Heart left ventricle (tissue), 16 donors: ENCODE measurements at regions not wholly inside any gene's neighbourhood (a gene's known extent, or its start where the extent isn't known, plus 50 kb on each side); places are given as distances from the start of the nearest gene placed in this dataset.

Experiments used
- ATAC-seq, 4 donors: fragments of 200-7000 bp; cut with Tn5 transposase; one replicate each; pipeline ENCODE4 v1.9.1; 2020 to 2022; ENCODE audit warnings: moderate library complexity in 4 of 4, mild to moderate bottlenecking in 3 of 4, moderate number of reproducible peaks in 1 of 4
- DNase-seq, 5 donors: peaks; one replicate each; pipeline ENCODE4 v3.0.0-alpha.2; 2020
- H3K27ac ChIP-seq, 12 donors: fragments of 200-600 bp; sonication (generic) in 4 of 12; one replicate each; pipeline versions ENCODE4 v1.5.0 to v1.8.0; 2016 to 2022; ENCODE audit warnings: mild to moderate bottlenecking in 2 of 12
- H3K27me3 ChIP-seq, 9 donors: fragments of 200-600 bp; sonication (generic) in 2 of 9; one replicate each; pipeline versions ENCODE4 v1.5.1 to v1.8.0; 2016 to 2022; ENCODE audit warnings: mild to moderate bottlenecking in 3 of 9
- H3K36me3 ChIP-seq, 9 donors: fragments of 200-600 bp; sonication (generic) in 2 of 9; one replicate each; pipeline versions ENCODE4 v1.5.0 to v1.8.0; 2018 to 2022; ENCODE audit warnings: mild to moderate bottlenecking in 2 of 9
- H3K4me1 ChIP-seq, 12 donors: fragments of 200-600 bp; sonication (generic) in 4 of 12; one replicate each; pipeline versions ENCODE4 v1.5.0 to v1.8.0; 2016 to 2022; ENCODE audit warnings: mild to moderate bottlenecking in 3 of 12
- H3K4me3 ChIP-seq, 12 donors: fragments of 200-600 bp; sonication (generic) in 4 of 12; one replicate each; pipeline versions ENCODE4 v1.5.0 to v1.8.0; 2017 to 2022; ENCODE audit warnings: mild to moderate bottlenecking in 9 of 12, moderate library complexity in 4 of 12
- H3K9me3 ChIP-seq, 12 donors: fragments of 200-600 bp; sonication (generic) in 4 of 12; one replicate each; pipeline versions ENCODE4 v1.5.0 to v1.8.0; 2016 to 2022; ENCODE audit warnings: mild to moderate bottlenecking in 1 of 12
- POLR2A ChIP-seq, 2 donors: fragments of 450-650 bp; IDR thresholded peaks; one replicate each; pipeline ENCODE4 v1.6.1; 2017; ENCODE audit warnings: antibody characterized with exemption in 2 of 2, mild to moderate bottlenecking in 2 of 2, moderate library complexity in 2 of 2
- WGBS, 4 donors: extraction: QIAGEN DNeasy Blood & Tissue Kit in 2 of 4; methylation state at CpG; one replicate each; pipeline versions ENCODE4 v1.1.5 to v1.1.7; 2013 to 2018; 5-methylcytosine and 5-hydroxymethylcytosine counted together
- intact Hi-C, 10 donors: fragments of 100-400 bp; cut with DNase I; formaldehyde crosslinking; loops; one replicate each; pipeline versions ENCODE4 v1.11.1 to v1.14.2; 2022
- TF ChIP-seq, protein P1 (sequence below), 12 donors: fragments of 200-600 bp; sonication (generic) in 4 of 12; IDR thresholded peaks; one replicate each; pipeline versions ENCODE4 v1.5.0 to v1.8.0; 2018 to 2022; ENCODE audit warnings: antibody characterized with exemption in 12 of 12, mild to moderate bottlenecking in 5 of 12
- donor health status: ischemic (EF 13 %, LVEDD 7.1; RV severe dilation, severe dysfunction).
- donor health status: healthy with polysubstance abuse.
- donor health status: DM: no; HTN: yes; CAD: no.
- donor health status: DM: no; HTN: no; CAD: no.
- donor health status: ischemic (EF 25% LVEDD 6.9; RV normal size, moderate dysfunction).
- donor health status: ischemic (EF 25% LVEDD 5.7; RV mildly dilated, moderate dysfunction).
- donor health status: healthy.
- donor health status: DM: yes; HTN: yes; CAD: no.
- donor health status: ischemic (EF 35%, LVEDD 5.7; RV mildly dilated, moderate dysfunction).
- donor health status: nonischemic (EF 11% LVEDD 7.7; RV severe dilation, severe dysfunction).
- donor health status: DM: yes; HTN: yes; CAD: no.
- donor health status: PGD.
- donor health status: ischemic (EF 29% LVEDD 5.4; RV normal size, mild dysfunction).
- donor health status: nonischemic (EF 23%, LVEDD 6.1; RV moderate dilation, normal function).

DNA sequence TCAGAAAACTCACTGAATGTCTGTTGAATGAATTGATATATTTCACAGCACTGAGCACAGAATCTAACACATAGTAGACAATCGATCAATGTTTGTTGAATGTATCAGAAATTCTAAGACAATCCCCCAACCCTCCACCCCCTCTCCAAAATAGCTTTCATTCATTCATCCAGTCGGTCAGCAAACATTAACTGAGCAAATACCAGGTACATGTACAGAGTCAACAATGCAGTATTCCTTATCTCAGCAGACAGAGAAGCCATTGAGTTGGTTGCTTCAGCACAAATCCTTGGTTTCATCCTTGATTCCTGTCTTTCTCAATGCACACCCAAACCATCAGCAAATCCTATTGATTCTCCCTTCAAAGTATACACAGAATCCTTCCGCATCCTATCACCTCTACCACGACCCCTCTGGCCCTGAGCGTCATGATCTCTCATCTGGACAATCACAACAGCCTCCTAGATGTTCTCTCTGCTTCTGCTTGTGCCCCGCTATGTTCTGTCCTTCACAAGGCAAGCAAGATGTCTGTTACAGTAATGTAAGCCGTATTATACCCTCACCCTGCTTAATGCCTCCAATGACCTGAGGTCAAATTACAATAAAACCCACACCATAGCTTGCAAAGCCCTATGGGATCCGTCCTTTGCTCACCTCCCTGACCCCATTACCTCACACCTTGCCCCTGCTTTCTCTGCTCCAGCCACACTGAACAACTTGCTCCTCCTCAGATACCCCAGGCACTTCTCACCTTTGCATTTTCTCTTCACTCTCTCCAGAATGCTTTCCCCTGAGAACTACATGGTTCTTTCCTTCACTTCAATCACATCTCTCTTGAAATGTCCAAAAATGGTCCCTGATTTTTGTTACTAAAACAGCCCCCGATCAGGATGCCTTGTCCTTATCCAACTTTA, 738.1 kb upstream of the TBX3 start:
- Histone ChIP-seq H3K9me3 (peaks cover 0 to 3% (median 0%) of the 10 kb centered on the region in 12 donors), H3K4me3 (no peak overlapping the region), H3K27ac (no peak overlapping the region), H3K36me3 (no peaks in the 10 kb centered on the region), H3K4me1 (peaks cover 0 to 9% (median 0%) of the 10 kb centered on the region in 12 donors), H3K27me3 (no peaks in the 10 kb centered on the region)
- no peak for ATAC-seq
- TF ChIP-seq POLR2A (IDR thresholded peaks at IDR 0.05): no peak
- TF ChIP-seq, protein P1, sequence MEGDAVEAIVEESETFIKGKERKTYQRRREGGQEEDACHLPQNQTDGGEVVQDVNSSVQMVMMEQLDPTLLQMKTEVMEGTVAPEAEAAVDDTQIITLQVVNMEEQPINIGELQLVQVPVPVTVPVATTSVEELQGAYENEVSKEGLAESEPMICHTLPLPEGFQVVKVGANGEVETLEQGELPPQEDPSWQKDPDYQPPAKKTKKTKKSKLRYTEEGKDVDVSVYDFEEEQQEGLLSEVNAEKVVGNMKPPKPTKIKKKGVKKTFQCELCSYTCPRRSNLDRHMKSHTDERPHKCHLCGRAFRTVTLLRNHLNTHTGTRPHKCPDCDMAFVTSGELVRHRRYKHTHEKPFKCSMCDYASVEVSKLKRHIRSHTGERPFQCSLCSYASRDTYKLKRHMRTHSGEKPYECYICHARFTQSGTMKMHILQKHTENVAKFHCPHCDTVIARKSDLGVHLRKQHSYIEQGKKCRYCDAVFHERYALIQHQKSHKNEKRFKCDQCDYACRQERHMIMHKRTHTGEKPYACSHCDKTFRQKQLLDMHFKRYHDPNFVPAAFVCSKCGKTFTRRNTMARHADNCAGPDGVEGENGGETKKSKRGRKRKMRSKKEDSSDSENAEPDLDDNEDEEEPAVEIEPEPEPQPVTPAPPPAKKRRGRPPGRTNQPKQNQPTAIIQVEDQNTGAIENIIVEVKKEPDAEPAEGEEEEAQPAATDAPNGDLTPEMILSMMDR (IDR thresholded peaks at IDR 0.05): no peak
- DNase-seq: no peak
- 85 to 89% (median 88%) methylated on average over 9 of the region's 9 CpGs for WGBS, 4 donors
- intact Hi-C loops: no loop called here

DNA sequence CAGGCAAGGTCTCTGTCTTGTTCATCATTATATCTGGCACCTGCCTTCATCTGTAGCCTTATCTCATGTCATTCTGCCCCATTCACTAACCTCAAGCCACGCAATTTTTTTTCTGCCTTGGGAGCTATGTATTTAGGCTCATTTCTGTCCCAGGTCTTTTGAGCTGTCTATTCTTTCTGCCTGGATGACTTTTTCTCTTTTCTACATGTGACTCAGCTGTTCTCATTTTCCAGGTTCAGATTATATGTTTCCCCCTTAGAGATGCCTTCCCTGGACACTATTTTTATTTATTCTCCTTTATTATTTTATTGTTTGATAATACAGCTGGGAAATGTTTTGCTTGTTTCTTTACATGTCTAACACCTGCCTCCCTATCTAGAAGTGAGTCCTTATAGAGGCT, 737.4 kb upstream of the TBX3 start:
- DNase-seq: no peak
- WGBS, 4 donors: 87 to 90% (median 88%) methylated on average over 1 of the region's 1 CpG
- peaks cover 0 to 9% (median 0%) of the 10 kb centered on the region in 12 donors for H3K4me1 ChIP-seq
- TF ChIP-seq POLR2A (IDR thresholded peaks at IDR 0.05): no peak
- TF ChIP-seq, protein P1 (IDR thresholded peaks at IDR 0.05): no peak
- H3K27ac ChIP-seq: no peak overlapping the region
- H3K4me3 ChIP-seq: no peak overlapping the region
- H3K9me3 ChIP-seq: peaks cover 0 to 10% (median 0%) of the 10 kb centered on the region in 12 donors
- H3K36me3 ChIP-seq: no peaks in the 10 kb centered on the region
- no peaks in the 10 kb centered on the region for H3K27me3 ChIP-seq
- no peak for ATAC-seq
- intact Hi-C loops: no loop called here

DNA sequence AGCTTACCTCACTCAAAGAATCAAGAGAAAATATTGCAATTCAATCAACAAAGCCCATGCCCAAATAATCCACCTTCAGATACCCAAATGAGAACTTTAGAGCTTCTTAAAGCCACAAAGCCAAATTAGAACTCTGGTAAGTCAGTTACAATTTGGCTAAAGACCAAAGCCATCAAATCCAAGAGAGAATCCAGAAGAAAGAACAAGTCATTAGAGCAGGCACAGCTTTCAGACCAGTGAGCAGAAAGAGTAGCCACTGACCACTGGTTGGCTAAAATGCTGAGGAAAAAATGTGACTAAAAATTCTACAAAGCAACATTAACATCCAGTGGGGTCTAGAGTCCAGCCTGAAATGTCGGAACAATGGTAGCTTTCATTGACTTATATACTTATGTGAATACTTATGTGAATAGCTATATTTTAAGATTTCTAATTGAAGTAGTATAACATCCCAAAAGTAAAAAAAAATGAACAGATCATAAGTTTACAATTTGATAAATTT, 735.2 kb upstream of the TBX3 start:
- no peak for ATAC-seq
- Histone ChIP-seq H3K27me3 (no peaks in the 10 kb centered on the region), H3K9me3 (peaks cover 0 to 10% (median 0%) of the 10 kb centered on the region in 12 donors), H3K4me3 (no peak overlapping the region), H3K4me1 (peaks cover 0 to 9% (median 0%) of the 10 kb centered on the region in 12 donors), H3K27ac (no peak overlapping the region), H3K36me3 (no peaks in the 10 kb centered on the region)
- intact Hi-C loops: no loop called here
- WGBS, 4 donors: 90 to 100% (median 97%) methylated on average over 1 of the region's 1 CpG
- DNase-seq: no peak
- TF ChIP-seq, protein P1 (IDR thresholded peaks at IDR 0.05): no peak
- no peak for TF ChIP-seq POLR2A (IDR thresholded peaks at IDR 0.05)

DNA sequence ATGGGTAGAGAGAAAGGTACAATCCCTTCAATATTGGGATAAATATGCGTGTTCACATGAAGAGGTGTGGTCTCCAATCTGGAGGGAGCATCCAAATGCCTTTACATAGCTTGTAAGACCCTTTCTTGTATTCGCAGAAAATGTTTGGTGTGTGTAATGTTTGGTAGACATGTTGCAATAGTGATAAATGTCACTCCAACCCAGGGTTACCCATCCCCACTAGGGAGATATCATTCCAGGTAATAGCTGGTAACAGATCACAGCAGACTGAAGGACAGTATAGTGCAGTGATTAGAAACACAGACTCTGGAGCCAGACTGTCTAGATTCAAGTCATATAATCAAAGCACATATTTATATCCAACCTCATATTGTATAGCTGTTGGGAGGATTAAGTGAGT, 733.6 kb upstream of the TBX3 start:
- H3K36me3 ChIP-seq: no peaks in the 10 kb centered on the region
- H3K9me3 ChIP-seq: peaks cover 0 to 10% (median 0%) of the 10 kb centered on the region in 12 donors
- no peaks in the 10 kb centered on the region for H3K27me3 ChIP-seq
- ATAC-seq (no peak), DNase-seq (no peak)
- intact Hi-C loops: no loop called here
- 87 to 93% (median 92%) methylated on average over 2 of the region's 2 CpGs for WGBS, 4 donors
- H3K27ac ChIP-seq: no peak overlapping the region
- H3K4me1 ChIP-seq: peaks cover 0 to 4% (median 0%) of the 10 kb centered on the region in 12 donors
- TF ChIP-seq POLR2A (IDR thresholded peaks at IDR 0.05): no peak
- TF ChIP-seq, protein P1 (IDR thresholded peaks at IDR 0.05): no peak
- no peak overlapping the region for H3K4me3 ChIP-seq
